GM12872 (cell line): ENCODE measurements at regions not wholly inside any gene's neighbourhood (a gene's known extent, or its start where the extent isn't known, plus 50 kb on each side); places are given as distances from the start of the nearest gene placed in this dataset.

ENCODE experiments used
- TF ChIP-seq, protein P1 (sequence below): IDR thresholded peaks from 3 replicates; pipeline ENCODE4 v1.5.1; 2011; ENCODE audit warnings: low read depth, mild to moderate bottlenecking, low read length, moderate library complexity; ENCODE audit not compliant: insufficient read depth

- TF ChIP-seq, protein P1, sequence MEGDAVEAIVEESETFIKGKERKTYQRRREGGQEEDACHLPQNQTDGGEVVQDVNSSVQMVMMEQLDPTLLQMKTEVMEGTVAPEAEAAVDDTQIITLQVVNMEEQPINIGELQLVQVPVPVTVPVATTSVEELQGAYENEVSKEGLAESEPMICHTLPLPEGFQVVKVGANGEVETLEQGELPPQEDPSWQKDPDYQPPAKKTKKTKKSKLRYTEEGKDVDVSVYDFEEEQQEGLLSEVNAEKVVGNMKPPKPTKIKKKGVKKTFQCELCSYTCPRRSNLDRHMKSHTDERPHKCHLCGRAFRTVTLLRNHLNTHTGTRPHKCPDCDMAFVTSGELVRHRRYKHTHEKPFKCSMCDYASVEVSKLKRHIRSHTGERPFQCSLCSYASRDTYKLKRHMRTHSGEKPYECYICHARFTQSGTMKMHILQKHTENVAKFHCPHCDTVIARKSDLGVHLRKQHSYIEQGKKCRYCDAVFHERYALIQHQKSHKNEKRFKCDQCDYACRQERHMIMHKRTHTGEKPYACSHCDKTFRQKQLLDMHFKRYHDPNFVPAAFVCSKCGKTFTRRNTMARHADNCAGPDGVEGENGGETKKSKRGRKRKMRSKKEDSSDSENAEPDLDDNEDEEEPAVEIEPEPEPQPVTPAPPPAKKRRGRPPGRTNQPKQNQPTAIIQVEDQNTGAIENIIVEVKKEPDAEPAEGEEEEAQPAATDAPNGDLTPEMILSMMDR: no peak
These were observed 1161.5 kb downstream of the PCDH9 start for GRCh38 chr13:66068683-66069082.

DNA sequence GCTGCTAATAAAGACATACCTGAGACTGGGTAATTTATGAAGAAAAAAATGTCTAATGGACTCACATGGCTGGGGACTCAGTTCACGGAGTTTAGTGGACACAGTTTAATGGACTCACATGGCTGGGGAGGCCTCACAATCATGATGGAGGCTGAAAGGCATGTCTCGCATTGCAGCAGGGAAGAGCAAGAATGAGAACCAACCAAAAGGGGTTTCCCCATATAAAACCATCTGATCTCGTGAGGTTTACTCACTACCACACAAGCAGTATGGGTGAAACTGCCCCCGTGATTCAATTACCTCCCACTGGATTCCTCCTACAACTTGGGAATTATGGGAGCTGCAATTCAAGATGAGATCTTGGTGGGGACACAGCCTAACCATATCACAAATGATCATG, 1181.2 kb downstream of the PCDH9 start:
- TF ChIP-seq, protein P1: no peak

GRCh38 chr13:66040506-66040905, 1189.6 kb downstream of the PCDH9 start:
- TF ChIP-seq, protein P1: no peak

- TF ChIP-seq, protein P1: no peak
These were observed 1193.0 kb downstream of the PCDH9 start for GRCh38 chr13:66037096-66037495.

GRCh38 chr13:66036636-66037035, 1193.5 kb downstream of the PCDH9 start:
- TF ChIP-seq, protein P1: no peak

DNA sequence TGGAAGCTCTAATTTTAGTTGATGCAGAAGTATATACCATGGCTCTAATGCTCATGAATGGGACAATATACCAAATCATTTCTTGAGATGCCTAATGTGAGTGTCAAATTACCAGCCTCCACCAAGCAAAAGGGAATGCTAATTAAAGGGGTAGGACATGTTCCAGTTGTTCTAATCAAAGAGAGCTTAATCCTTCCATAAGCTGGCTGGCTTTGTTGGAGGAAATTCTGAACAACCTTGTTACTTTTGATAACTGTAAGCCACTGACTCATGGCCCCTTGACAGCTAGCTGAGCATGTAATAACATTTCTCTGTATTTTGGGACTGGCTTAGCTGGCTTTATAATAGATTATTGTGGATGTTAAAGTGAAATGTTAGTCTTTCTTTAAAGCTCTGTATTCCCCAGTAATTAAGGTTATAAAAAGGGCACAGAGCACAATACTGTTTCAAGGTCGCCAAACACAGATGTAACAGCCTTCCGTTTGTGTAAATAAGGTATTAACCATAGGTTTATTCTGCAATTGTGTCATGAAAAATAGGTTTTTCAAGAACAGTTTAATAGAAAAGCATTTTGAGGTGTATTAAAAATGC, 1194.0 kb downstream of the PCDH9 start:
- TF ChIP-seq, protein P1: no peak

DNA sequence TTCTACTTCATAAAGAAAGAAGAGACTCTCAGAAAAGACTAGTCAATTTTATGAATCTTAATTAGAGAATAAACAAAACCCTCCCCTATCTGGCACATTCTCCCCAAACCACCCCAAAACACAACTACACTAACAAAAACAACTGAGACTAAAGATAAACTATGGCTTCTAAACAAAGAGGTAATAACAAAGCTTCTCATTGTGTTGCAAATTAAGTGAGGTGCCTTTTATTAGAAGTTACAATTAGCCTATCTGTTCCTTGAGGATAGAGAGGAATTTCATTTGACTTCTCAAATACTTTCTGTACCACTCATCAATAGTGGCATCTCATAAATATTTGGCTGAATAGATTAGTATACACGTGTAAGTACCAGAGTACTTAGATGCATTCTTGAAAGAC, 1196.2 kb downstream of the PCDH9 start:
- TF ChIP-seq, protein P1: no peak
